ENCODE measurements at regions not wholly inside any gene's neighbourhood (a gene's known extent, or its start where the extent isn't known, plus 50 kb on each side); places are given as distances from the start of the nearest gene placed in this dataset.

DNA sequence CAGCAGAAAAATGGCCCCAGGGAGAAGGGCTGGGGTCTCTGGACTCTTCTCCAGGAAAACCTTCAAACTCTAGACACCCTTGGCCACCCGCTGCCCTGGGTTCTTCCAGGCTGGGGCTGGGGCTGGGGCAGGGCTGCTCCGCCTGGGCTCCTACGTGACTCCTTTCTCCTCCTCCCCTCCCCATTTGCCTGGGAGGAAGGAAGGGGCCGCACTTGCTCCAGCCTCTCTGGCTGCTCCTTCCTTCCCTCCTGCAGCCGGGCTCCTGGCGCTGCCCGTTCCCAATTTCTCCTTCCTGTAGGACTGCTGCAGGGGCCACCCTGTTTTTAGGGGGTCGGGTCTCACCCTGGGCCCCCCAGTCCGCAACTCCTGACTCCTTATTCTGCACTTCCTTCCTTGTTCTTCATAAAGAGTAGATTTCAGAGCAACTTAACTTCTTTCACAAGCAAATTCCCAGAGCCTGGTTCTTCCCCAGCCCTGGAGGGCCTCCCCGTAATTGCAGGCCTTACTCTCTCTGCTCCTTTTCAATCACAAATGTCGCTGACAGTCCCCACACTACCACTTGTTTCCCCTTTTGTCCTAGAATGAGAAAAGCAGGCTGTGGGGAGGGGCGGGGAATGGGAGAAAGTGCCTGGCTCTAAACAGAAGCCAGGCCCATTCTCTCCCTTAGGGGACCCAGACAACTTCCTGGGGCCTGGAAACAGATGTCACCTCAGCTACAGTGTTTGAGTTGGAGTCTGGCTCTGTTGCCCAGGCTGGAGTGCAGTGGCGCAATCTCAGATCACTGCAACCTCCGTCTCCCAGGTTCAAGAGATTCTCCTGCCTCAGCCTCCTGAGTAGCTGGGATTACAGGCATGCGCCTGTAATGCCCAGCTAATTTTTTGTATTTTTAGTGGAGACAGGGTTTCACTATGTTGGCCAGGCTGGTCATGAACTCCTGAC is 137.8 kb downstream of the ENGASE start:
- Histone ChIP-seq H3K27me3 (ENCODE audit: control insufficient read depth in 2 of 2, insufficient read depth in 2 of 2, low read length in 2 of 2) (no peaks in the 10 kb centered on the region), H3K4me2 (ENCODE audit: insufficient read depth, low read length) (no peak overlapping the region), H3K27ac (ENCODE audit: insufficient read depth, low read depth, low read length) (no peak overlapping the region), H3K4me1 (ENCODE audit: control insufficient read depth, extremely low read depth, insufficient read depth, low read length) (no peaks in the 10 kb centered on the region), H3K9me1 (replicated peaks; ENCODE audit: control insufficient read depth, extremely low read depth, insufficient read depth, low read length) (no peaks in the 10 kb centered on the region), H2AFZ (ENCODE audit: low read depth, low read length) (no peak overlapping the region), H3K9me3 (replicated peaks; ENCODE audit: control insufficient read depth, insufficient read depth, low read length) (no peaks in the 10 kb centered on the region), H3K79me2 (ENCODE audit: control insufficient read depth, insufficient read depth, low read length) (no peaks in the 10 kb centered on the region), H3K36me3 (ENCODE audit: control insufficient read depth in 2 of 2, extremely low read depth in 1 of 2, insufficient read depth in 2 of 2, low read length in 2 of 2) (no peaks in the 10 kb centered on the region), H3K9ac (replicated peaks; ENCODE audit: extremely low read depth, insufficient read depth, low read length) (no peak overlapping the region), H4K20me1 (replicated peaks; ENCODE audit: control insufficient read depth, extremely low read depth, insufficient read depth, low read length) (no peaks in the 10 kb centered on the region), H3K4me3 (replicated peaks in 1 of 3; ENCODE audit: insufficient read depth in 1 of 3, low read depth in 1 of 3, low read length in 3 of 3) (no peak overlapping the region)
- DNase-seq (ENCODE audit: low read depth, low spot score) (no peak), FAIRE-seq (no peak)
- POLR2A ChIA-PET = no interaction called here
- dilution Hi-C loops (cut with MboI; ENCODE audit: extremely low pct_ligation_motif_present, low sequenced_read_pairs) (no loop called here), intact Hi-C loops (cut with micrococcal nuclease) (no loop called here)
- CTCF ChIA-PET = no interaction called here
- TF ChIP-seq GATA2 (IDR thresholded peaks at IDR 0.05; ENCODE audit: insufficient read depth, insufficient read length, low read depth, low read length) (no peak), EZH2 (IDR thresholded peaks at IDR 0.05; ENCODE audit: borderline replicate concordance, low read depth, low read length, severe bottlenecking) (no peak), FOS (IDR thresholded peaks at IDR 0.05; ENCODE audit: borderline replicate concordance, insufficient read depth, low read length) (no peak), POLR2A (IDR thresholded peaks at IDR 0.05; ENCODE audit: low read depth, low read length) (no peak), JUN (IDR thresholded peaks at IDR 0.05; ENCODE audit: borderline replicate concordance, insufficient read depth, insufficient read length, low read depth) (no peak), POLR2AphosphoS5 (IDR thresholded peaks at IDR 0.05; ENCODE audit: insufficient read depth, low read depth, low read length) (no peak), MYC (IDR thresholded peaks at IDR 0.05; ENCODE audit: low read depth, low read length) (no peak)
- TF ChIP-seq, protein P1, sequence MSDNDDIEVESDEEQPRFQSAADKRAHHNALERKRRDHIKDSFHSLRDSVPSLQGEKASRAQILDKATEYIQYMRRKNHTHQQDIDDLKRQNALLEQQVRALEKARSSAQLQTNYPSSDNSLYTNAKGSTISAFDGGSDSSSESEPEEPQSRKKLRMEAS (IDR thresholded peaks at IDR 0.05; ENCODE audit: insufficient read depth, insufficient read length) = no peak
- TF ChIP-seq, protein P2, sequence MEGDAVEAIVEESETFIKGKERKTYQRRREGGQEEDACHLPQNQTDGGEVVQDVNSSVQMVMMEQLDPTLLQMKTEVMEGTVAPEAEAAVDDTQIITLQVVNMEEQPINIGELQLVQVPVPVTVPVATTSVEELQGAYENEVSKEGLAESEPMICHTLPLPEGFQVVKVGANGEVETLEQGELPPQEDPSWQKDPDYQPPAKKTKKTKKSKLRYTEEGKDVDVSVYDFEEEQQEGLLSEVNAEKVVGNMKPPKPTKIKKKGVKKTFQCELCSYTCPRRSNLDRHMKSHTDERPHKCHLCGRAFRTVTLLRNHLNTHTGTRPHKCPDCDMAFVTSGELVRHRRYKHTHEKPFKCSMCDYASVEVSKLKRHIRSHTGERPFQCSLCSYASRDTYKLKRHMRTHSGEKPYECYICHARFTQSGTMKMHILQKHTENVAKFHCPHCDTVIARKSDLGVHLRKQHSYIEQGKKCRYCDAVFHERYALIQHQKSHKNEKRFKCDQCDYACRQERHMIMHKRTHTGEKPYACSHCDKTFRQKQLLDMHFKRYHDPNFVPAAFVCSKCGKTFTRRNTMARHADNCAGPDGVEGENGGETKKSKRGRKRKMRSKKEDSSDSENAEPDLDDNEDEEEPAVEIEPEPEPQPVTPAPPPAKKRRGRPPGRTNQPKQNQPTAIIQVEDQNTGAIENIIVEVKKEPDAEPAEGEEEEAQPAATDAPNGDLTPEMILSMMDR (IDR thresholded peaks at IDR 0.05; ENCODE audit: extremely low read depth in 1 of 2, insufficient read depth in 1 of 2, low read depth in 1 of 2, low read length in 2 of 2) = no peak
- BruUV-seq (replicated peaks) = no TSS peak
